AG04450 (cell line): ENCODE measurements at regions not wholly inside any gene's neighbourhood (a gene's known extent, or its start where the extent isn't known, plus 50 kb on each side); places are given as distances from the start of the nearest gene placed in this dataset.

Experiments used
- CTCF ChIA-PET: fragments of 300-600, 350-600 bp; formaldehyde crosslinking; extraction: SDS; loops from one replicate; lab custom pipeline; 2022; ENCODE audit warnings: antibody characterized with exemption, inconsistent platforms; lab: Charles Lee
- POLR2A ChIA-PET: fragments of 350-600 bp; formaldehyde crosslinking; extraction: SDS; loops from one replicate; lab custom pipeline; 2021; ENCODE audit warnings: antibody characterized with exemption, inconsistent platforms; lab: Yijun Ruan, JAX
- DNase-seq: peaks from one replicate; pipeline ENCODE4 v3.0.0-alpha.2; 2011; ENCODE audit warnings: low read depth, low spot score
- H3K27ac ChIP-seq: one replicate; pipeline ENCODE4 v1.5.1; 2012; ENCODE audit warnings: low read depth, low read length, control low read depth
- H3K27me3 ChIP-seq: one replicate; pipeline ENCODE4 v1.6.0; 2012; ENCODE audit warnings: low read length; ENCODE audit not compliant: control insufficient read depth, insufficient read depth
- H3K4me3 ChIP-seq: 2 replicates; pipeline ENCODE4 v1.5.1; 2011; ENCODE audit warnings: mild to moderate bottlenecking, low read depth, low read length, control low read depth
- H3K9me3 ChIP-seq: 2 replicates; pipeline ENCODE4 v1.5.1; 2012; ENCODE audit warnings: low read length; ENCODE audit not compliant: control insufficient read depth, insufficient read depth
- CTCF ChIP-seq: IDR thresholded peaks from 2 replicates; pipeline ENCODE4 v1.5.1; 2011; ENCODE audit warnings: low read depth, low read length, control low read depth, inconsistent platforms

- H3K9me3 ChIP-seq = no peaks in the 10 kb centered on the region
- H3K27ac ChIP-seq = no peak overlapping the region
- H3K4me3 ChIP-seq = no peak overlapping the region
- TF ChIP-seq CTCF = no peak
- CTCF ChIA-PET = interaction anchor here (6.6 to 7.8 kb wide), 2 partner anchors 1085 to 1102 kb away, joined by 57 to 60 read pairs; no protein-coding TSS in a partner anchor
- POLR2A ChIA-PET = interaction anchor here (1.1 kb wide), 1 partner anchor 673 kb away, joined by 3 read pairs; no protein-coding TSS in a partner anchor
- DNase-seq = no peak
- H3K27me3 ChIP-seq = no peaks in the 10 kb centered on the region
Observed at GRCh38 chr9:108568093-108568492, 287.7 kb downstream of the ACTL7B start.

GRCh38 chr9:108567571-108567970 lies 288.2 kb downstream of the ACTL7B start:
- H3K27ac ChIP-seq = no peak overlapping the region
- H3K9me3 ChIP-seq = no peaks in the 10 kb centered on the region
- DNase-seq = no peak
- H3K27me3 ChIP-seq = no peaks in the 10 kb centered on the region
- ChIA-PET CTCF (interaction anchor here (1.4 to 7.8 kb wide), 5 partner anchors 13 to 1102 kb away, joined by 4 to 60 read pairs (median 19); no protein-coding TSS in a partner anchor), POLR2A (interaction anchor here (1.1 kb wide), 1 partner anchor 672 kb away, joined by 3 read pairs; no protein-coding TSS in a partner anchor)
- H3K4me3 ChIP-seq = no peak overlapping the region
- TF ChIP-seq CTCF = no peak

- peak; percentile 81 for DNase-seq
- Histone ChIP-seq H3K9me3 (no peaks in the 10 kb centered on the region), H3K27ac (no peak overlapping the region), H3K4me3 (no peak overlapping the region), H3K27me3 (no peaks in the 10 kb centered on the region)
- TF ChIP-seq CTCF = peak; percentile 94
- CTCF ChIA-PET = interaction anchor here (0.5 to 7.8 kb wide), 46 partner anchors 8 to 1224 kb away, joined by 3 to 60 read pairs (median 4); no protein-coding TSS in a partner anchor
- POLR2A ChIA-PET = no interaction called here
Observed at GRCh38 chr9:108565651-108566378, 290.0 kb downstream of the ACTL7B start.

- Histone ChIP-seq H3K27ac (no peak overlapping the region), H3K27me3 (no peaks in the 10 kb centered on the region), H3K9me3 (no peaks in the 10 kb centered on the region), H3K4me3 (no peak overlapping the region)
- ChIA-PET POLR2A (no interaction called here), CTCF (interaction anchor here (0.5 to 7.8 kb wide), 4 partner anchors 143 to 1096 kb away, joined by 3 to 60 read pairs (median 30); no protein-coding TSS in a partner anchor)
- no peak for TF ChIP-seq CTCF
- no peak for DNase-seq
Observed at GRCh38 chr9:108562176-108562575, 293.6 kb downstream of the ACTL7B start.

GRCh38 chr9:108559432-108559831 lies 296.4 kb downstream of the ACTL7B start:
- Histone ChIP-seq H3K4me3 (no peak overlapping the region), H3K27me3 (no peaks in the 10 kb centered on the region), H3K27ac (no peak overlapping the region), H3K9me3 (no peaks in the 10 kb centered on the region)
- CTCF ChIA-PET = interaction anchor here (0.6 to 1.0 kb wide), 5 partner anchors 89 to 1137 kb away, joined by 3 to 4 read pairs (median 3); no protein-coding TSS in a partner anchor
- no peak for DNase-seq
- TF ChIP-seq CTCF = no peak
- POLR2A ChIA-PET = interaction anchor here (0.6 kb wide), 1 partner anchor 116 kb away, joined by 3 read pairs; no protein-coding TSS in a partner anchor
